NCI-H226 (cell line): ENCODE measurements at regions not wholly inside any gene's neighbourhood (a gene's known extent, or its start where the extent isn't known, plus 50 kb on each side); places are given as distances from the start of the nearest gene placed in this dataset.
"Not testable (repeated sequence)": the region's sequence is repeated elsewhere in the genome, so short reads cannot be mapped to it uniquely, and the experiment has no call there.

Experiments
- DNase-seq: peaks from one replicate; pipeline ENCODE4 v3.0.0-alpha.2; 2015

DNA sequence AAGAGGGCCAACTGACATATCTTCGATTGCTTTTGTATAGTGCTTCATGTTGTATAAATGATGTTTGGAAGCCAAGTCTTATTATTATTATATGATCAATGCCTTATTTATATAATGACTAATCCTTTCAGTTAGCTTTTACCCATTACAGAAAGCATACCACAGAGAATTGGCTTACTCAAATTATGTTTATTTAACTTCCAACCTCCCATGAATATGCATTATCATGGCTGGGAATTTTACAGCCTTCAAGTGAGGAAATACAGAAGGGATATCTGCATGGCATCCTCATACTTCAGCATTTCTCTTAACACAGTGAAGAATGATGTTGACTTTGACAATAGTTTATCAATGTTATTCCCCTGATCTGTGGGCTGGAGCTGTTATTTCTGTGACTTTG is 225.9 kb upstream of the GAP43 start:
- no peak for DNase-seq

DNA sequence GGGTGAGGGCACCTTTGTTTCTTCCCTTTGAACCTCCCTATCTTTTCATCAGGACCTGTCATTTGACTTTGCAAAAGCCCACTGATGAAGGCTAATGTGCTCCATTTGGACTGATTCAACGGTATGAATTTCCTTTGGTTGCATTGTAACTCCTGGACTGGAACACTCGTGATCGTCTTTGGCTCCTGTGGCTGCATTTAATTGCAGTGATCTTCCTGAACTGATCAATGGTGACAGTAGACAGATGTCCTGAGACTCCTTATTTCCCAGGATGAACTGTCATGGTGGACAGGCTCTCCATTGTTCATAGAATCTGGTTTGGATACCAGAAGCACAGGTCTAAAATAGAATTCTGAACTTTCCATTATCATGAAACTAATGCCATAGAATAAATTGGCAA is 224.8 kb upstream of the GAP43 start:
- DNase-seq: no peak

DNA sequence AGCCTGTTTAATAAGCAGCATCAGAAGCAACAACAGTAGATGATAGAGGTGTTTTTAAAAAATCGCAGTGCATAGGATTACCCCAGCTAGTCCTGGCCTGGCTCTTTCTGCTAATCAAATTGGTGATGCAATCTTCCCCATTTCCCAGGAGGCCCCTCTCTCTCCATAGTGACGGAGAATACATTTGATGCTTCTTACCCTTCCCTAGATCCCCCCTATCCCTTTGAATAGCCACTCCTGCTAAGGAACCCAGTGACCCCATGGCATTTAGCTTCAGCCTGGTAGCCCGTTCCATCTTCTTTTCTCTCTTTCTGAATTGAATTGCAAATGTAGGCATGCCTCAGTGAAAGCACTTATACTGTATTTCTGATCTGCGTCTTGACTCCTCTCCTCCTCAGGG is 223.6 kb upstream of the GAP43 start:
- DNase-seq: no peak

DNA sequence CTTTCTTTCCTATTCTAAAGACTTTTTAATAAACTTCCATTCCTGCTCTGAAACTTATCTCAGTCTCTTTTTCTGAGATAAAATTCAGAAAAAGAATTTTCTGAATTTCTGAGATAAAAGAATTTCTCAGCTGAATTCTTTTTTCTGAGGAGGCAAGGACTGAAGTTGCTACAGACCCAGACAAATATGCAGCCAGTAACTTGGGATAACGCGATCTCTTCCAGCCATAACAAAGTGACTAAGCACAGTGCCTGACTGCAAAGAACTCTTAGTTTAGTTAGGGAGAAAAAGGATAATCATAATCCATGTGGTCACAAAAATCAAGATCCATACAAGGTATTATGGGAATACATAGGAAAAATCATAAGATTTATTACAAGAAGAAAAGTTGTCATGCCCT is 222.0 kb upstream of the GAP43 start:
- DNase-seq: peak; percentile 22

DNA sequence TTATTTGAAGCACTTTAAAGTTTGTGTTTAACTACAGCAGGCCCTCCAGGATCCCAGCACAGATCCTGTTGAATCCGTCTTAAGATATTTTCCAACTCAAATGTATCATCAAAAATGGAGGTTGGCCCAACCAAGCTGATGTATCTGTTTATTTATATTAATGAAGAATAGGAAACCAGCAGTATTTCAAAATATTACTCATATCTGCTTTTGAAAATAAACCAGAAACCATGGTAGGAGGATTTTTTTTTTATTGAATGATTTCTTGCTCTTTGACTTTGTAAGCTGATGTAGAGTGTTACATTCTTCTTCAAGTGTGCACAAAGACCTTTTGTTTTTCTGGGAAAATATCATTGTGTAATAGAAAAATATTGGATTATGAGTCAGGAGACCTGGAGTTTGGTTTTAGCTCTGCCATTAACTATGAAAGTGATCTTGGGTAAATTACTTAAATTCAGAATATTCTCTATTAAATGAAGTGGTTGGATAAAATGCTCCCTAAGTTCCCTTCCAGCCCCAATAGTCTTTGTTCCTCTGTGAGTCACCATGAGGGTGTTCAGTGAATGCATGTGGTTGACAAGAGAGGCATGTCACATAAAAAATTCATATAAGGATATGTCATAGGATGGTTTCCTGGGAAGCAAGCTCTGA is 221.3 kb upstream of the GAP43 start:
- no peak for DNase-seq

DNA sequence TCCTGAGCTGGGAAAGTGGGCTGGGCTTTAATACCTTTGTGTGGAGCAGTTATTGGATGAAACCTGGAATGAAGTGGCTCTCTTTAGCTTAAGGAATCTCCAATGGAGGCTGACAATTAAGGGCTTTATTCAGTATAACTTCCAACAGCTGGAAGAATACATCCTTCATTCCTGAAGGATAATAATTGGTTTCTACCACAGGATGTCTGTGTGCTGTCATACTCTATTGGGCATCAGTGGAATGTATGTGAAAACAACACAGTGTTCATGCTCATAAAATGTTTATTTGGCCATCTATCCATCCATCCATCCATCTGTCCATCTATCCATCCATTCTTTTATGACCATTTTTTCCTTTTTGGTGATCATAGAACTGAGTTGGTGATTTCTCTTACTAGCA is 220.7 kb upstream of the GAP43 start:
- no peak for DNase-seq

DNA sequence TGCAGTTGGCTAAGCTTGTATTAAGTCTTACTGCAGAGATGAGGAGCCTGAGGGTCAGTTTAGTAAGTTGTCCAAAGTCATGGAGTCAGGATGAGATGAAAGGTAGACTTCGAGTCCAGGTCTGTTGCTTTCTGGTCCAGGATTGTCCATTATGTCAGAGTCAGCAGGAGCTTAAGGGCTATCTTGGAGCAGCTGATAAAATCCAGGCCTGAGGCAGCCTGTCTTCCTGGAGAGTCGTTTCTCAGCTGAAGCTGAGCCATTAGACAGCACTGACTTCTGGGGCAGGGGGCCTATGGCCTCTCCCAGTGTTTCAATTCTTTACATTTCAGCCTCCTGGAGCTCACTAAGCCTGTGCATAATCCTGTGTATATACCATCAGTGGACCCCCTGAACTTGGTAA is 219.5 kb upstream of the GAP43 start:
- no peak for DNase-seq

DNA sequence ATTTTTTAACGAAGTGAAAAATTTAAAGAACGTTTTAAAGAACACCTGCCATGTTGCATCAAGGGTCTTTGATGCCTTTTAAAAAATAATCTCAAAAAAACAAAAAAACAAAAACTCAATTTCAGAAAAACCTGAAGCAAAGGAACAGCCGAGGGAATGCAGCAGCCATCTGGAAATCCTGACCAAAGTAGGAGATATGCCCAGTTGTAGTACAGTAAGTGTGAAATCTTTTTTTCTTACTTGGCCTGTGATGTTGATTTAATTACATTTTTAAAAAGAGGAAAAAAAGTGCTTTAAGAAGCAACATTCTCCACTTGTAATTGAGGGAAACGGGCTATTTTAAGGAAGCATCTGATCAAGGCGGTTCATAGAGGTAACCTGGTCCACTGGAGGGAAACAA is 213.7 kb upstream of the GAP43 start:
- no peak for DNase-seq

DNA sequence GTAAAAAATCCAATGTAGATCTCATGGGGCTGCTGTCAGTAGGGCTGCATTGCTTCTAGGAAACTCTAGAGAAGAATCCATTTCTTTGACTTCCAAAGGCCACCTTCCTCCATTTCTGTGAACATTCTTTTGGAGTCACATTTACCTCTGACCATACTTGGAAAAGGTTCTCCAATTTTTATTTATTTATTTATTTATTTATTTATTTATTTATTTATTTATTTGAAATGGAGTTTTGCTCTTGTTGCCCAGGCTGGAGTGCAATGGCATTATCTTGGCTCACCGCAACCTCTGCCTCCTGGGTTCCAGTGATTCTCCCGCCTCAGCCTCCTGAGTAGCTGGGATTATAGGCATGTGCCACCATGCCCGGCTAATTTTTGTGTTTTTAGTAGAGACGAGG is 208.7 kb upstream of the GAP43 start:
- not testable (repeated sequence) for DNase-seq

DNA sequence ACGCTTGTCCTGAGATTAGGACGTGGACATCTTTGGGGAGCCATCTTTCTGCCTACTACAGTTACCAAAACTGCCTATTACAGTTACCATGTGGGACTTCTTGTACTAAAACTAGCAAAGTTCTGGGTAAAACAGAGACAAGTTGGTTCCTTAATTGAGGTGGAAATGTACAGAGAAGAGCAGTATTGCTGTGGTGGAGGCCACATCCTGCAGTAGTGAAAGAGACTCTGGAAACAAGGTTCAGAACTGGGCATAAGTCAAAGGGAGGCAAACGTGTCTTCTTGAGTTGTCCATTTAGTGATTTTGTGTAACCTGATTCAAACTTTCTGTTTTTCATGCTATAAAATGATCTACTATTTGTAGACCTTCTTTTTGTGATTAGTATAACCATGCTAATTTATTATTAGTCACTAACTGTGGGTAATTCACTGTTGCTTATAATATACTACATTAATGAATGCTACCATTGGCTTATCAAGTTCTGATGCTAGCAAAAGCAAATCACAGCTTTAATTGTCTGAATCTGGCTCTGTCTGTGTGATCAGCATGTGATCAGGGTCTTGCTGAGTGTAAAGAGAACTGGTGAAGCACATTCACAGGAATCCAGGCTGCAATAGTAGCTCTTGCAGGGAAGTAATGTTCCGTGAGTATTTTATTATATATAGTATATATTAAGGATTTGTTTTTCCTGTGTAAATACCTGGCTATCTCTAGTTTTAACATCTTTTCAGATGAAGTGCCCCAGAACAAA is 207.9 kb upstream of the GAP43 start:
- no peak for DNase-seq

DNA sequence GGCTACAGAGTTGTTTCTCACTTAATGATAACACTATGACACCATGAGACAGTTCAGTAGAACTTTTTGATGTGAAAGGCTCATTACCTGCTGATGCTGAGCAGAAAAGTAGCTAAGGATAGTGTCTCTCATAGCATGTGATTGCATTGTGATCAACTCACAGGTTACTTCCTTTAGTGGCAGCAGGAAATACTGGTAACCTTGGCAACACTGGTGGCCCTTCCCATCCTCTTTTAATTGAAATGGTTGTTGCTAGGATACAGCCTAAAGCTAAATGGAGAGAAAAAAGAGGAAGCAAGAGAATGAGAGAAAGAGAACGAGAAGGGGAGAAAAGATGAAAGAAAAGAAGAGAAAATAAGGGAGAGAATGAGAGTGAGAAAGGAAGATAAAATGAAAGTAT is 204.7 kb upstream of the GAP43 start:
- DNase-seq: no peak

DNA sequence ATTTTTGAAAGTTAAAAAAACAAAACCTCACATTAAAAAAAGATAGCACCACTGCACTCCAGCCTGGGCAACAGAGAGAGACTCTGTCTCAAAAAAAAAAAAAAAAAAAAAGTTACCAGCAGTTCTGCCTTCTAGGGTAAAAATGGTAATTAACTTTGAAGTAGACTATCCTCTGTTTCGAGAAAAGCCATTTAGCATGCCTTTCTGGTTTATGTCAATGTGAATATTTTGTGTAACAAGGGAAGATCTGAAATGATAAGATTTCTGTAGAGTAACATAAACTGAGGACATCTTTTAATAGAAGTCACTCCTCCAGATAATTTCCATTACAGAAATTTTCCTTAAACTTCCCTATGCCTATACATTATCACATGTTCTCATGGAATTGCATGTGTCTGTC is 203.2 kb upstream of the GAP43 start:
- DNase-seq: no peak

DNA sequence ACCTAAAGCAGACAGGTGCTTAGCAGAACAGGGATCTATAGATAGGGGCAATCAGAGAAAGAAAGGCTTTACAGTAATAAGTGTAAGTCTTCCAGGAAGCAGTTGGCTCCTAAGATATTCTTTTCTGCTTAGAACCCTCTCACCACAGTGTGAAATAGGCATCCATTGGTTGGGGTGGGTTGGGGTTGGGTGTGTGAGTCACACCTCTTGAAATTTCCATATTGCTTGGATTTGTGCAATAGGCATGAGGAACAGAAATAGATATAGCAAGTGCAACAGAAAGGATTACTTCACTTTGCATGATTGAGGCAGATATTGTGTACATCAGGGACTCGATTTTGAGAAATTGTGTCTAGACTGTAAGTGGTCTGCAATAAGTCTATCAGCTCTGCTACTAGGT is 200.1 kb upstream of the GAP43 start:
- DNase-seq: peak; percentile 5

DNA sequence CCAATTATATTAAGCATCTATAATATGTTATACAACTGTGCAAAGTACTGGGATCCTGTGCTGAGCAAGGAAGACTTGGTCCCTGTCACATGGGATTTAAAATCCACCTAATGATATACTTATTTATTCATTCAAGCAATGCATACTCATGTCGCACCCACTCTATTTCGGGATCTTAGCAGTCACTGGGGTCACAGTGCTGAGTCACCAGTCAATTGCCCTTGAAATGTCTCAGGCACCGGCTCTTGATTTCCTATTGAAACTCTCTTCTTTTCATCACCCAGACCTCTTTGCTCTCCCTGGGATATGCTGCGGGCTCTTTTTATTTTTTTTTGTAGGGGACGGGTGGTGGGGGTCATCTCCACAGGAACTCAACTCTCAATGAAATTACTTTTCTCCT is 194.5 kb upstream of the GAP43 start:
- DNase-seq: no peak

DNA sequence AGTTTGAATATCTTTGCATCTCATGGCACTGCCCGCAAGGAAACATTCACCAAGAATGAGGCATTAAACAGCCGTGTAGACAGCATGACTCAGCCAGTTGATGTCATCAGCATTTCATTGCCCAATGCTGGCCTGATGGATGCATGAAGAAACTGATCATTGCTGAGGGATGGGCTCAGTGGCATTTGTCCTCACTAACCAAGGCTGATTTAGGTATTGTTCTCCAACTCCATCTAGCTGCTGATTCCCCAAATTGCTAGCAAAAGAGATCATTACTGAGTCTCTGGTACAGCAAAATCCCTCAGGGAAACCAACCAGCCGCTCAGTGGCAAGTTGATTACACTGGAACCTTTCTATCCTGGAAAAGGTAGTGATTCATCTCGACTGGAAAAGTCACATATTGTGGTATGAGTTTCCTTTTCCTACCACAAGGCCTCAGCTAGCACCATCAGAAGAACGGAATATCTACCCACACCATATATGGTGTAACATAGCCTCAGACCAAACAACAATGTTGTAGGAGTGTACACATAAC is 186.5 kb upstream of the GAP43 start:
- DNase-seq: peak; percentile 90

DNA sequence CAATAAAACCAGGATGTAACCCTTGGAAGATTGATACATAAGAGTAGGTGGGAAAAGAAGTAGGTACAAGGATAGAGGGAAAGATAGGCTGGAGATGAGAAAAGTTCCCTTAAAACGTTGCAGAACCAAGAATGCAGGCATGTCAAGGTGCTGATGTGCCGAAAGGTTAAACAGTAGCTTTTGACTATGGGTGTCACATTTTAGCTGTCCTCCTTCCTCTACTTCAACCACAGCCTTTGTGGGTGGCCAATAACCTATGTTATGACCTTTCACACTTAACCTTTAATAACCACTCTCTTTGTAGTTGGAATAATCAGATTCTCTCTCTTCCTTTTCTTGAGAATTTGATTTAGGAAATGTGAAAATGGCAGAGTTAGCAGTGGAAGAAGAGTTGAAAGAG is 184.5 kb upstream of the GAP43 start:
- DNase-seq: no peak

DNA sequence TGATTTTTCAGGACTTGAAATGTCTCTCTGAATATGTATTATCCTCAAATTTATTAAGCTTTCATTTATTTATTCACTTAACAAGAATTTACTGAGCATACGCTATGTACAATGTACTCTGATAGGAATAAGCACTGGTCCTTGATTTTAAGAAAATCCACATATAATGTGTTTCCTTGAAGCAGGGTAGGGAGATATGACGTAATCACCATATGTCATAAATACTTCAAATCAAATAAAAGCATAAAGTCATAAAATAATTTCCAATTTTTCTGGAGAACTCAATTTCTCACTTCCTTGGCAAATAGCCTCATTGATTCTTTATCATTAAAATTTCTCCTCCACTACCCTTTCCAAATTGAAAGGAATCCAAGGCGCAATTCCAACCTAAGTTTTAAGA is 177.8 kb upstream of the GAP43 start:
- DNase-seq: no peak

DNA sequence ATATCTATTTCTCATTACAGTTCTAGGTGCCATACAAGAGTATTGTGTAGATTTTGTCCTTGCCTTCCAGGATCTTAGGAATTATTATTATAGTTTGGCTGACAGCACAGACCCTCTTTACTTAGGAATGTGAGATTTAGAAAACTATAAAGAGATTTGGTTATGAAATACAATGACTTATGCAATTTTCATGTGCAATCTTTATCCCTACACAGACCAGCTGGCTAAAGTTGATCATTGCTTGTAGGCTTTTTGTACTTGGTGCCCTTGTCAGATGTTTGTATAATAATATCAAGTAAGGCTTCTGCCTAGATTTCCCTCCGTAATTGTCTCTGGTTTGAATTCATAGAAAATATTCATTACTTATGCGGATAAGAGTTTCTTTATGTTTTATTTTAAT is 174.5 kb upstream of the GAP43 start:
- DNase-seq: no peak

DNA sequence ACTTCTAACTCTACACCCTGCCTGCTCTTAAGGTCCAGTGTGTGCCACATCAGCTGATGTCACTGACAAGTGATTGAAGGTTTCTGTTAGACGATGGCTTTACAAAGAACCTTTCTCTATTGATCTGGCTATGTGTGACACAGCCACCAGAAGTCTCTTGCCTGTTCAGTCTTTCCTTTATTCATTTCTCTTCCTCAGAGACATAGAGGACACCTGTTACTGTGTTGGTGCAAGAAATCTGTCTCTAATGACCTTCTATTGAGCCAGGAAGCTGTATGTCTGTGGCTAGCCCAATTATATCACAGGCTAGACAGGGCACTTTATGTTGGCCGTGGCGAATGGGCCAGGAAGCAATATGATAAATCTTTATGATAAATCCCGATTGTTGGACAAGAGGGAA is 173.3 kb upstream of the GAP43 start:
- DNase-seq: no peak

DNA sequence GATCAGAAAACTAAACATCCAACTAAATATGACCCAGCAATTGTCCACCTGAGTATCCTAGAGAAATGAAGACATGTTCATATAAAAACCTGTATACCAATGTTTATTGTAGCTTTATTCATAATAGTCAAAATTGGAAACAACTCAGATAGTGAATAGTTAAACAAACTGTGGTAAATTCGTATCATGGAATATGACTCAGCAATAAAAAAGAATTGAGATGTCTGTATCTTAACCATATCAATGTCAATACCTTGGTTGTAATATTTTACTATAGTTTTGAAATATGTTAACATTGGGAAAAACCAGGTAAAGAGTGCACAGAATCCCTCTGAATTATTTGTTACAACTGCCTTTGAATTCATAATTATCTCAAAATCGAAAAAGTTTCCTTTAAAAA is 159.3 kb upstream of the GAP43 start:
- no peak for DNase-seq

DNA sequence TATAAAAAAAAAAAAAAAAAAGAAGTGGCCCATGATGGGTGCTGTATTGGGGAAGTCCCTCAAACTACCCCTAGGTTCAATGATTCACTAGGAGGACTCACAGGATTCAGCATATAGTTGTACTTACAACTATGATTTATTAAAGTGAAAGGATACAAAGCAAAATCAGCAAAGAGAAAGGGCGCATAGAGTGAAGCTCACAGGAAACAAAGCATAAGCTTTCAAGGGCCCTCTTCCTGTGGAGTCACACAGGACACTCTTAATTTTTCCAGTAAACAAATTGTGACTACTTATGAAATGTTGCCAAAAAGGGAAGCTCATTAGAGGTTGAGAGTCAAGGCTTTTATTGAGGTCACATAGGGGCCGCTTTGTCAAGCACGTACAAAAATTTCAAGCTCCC is 153.7 kb upstream of the GAP43 start:
- DNase-seq: no peak

DNA sequence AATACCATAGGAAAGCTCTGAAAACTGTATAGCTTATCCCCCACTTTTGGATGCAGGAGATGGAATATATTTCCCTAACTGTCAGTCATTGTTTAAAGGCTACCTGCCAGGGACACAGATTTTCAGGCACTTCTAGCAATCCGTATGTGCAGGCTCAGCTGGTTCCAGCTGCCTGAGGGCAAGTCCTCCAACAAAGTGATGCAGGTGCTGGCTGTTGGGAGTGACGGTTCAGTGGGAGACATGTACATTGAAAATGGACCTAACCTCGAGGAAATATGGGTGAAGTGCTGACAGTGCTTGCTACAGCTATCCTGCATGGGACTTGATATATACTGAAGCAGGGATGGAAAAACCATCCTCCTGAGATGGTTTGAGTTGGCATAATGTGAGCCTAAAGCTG is 153.1 kb upstream of the GAP43 start:
- no peak for DNase-seq

DNA sequence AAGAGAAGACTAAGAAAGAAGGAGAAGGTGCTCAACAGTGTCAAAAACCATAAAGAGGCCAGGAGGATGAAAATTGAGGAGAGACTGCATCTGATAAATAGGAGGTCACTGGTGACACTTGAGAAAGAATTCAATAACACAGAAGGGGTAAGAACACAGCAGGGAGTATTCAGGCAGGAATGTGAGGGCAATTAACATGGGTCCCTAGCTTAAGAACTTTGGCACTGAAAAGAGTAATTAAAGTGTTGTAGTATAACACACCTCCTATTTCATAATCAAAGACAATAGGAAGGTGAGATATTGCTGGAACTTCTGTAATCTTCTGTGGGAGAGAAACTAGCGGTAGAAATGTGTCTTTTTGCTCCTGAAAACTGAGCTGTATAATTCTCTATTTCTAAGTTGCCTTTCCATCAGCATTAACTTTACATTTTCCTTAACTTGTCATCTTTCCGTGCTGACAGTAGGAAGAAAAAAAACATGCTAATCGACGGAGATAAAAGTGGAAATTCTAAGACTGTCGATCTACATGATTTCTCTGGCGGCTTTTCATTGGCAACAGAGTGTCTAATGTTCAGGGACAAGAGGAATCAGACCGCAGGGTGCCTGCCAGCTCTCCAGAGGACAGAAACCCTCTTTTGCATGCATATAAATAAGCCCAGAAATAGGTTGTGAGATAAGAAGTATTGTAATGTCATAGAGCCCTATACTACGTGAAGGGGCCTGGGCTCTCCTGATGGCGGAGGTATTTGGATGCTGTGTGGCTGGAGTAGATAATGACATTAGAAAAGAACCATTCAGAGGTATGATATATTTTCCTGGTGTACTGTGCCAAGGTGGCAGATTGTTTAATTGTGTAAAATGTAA is 147.9 kb upstream of the GAP43 start:
- no peak for DNase-seq

DNA sequence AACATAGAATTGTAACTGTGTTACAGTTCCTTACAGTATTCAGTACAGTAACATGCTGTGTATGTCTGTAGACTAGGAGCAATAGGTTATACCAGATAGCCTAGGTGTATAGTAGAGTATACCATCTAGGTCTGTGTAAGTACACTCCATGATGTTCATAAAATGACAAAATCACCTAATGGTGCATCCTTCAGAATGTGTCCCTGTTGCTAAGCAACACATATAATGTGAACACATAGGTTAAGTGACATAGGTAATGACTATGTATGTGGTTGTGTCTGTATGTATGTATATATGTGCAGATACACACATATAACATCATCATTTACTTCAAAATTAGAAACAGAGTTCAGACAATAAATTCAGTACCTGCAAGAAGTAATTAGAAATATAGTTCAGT is 146.8 kb upstream of the GAP43 start:
- DNase-seq: no peak
